ENCODE measurements at regions not wholly inside any gene's neighbourhood (a gene's known extent, or its start where the extent isn't known, plus 50 kb on each side); places are given as distances from the start of the nearest gene placed in this dataset.
"Not testable (repeated sequence)": the region's sequence is repeated elsewhere in the genome, so short reads cannot be mapped to it uniquely, and the experiment has no call there.

DNA sequence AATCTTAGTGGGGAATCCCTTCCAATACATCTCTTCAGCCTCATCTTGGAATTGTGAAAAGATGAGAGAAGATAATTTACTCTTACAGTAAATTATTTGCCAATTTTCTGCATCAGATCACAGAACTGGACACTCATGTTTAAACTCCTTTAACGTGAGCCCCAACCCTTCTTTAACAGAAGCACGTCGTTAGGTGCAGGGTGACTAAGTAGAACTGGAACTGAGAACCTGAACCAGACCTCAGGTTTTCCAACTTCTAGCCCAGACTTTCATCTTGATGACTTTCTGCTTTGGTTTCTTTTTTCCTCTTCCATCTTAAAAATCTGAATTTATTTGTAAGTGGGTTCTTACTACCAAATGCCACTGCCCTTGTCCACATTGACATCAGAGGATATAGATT lies 57.2 kb upstream of the LYZL2 start:
- Mint-ChIP-seq H3K4me3 (no peak overlapping the region), H3K4me1 (peaks cover 69% of the 10 kb centered on the region), H3K36me3 (peaks cover 6% of the 10 kb centered on the region), H3K27me3 (no peaks in the 10 kb centered on the region), H3K9me3 (ENCODE audit: low read depth) (no peaks in the 10 kb centered on the region), H3K27ac (peak overlapping the region; percentile 80)
- DNase-seq (peak; percentile 16), ATAC-seq (no peak)
- CTCF ChIA-PET: interaction anchor here (0.8 to 6.3 kb wide), 16 partner anchors 11 to 95 kb away, joined by 3 to 76 read pairs (median 7); no protein-coding TSS in a partner anchor

DNA sequence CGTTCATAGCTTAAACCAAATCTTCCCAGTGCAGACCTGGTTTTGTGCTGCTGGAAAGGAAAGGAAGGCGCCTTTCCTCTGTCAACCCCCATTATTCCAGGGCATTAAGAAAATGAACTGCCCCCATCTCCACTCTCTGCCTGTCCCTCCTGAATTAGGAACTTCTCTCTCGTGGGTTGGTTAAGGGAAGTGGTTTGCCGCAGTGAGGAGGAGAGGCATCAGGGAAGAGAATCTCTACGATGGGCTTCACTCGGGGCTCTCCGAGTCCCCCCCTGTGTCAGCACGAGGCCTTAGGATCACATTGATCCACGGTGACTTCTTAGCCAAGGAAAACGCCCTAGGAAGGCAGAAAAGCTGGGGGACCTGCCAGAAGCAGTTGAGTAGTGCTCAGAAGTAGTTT lies 53.9 kb upstream of the LYZL2 start:
- CTCF ChIA-PET: interaction anchor here (0.9 to 3.5 kb wide), 3 partner anchors 9 to 36 kb away, joined by 3 to 27 read pairs (median 8); no protein-coding TSS in a partner anchor
- Mint-ChIP-seq H3K4me1 (peaks cover 82% of the 10 kb centered on the region), H3K4me3 (no peak overlapping the region), H3K9me3 (ENCODE audit: low read depth) (peaks cover 10% of the 10 kb centered on the region), H3K27me3 (no peaks in the 10 kb centered on the region), H3K36me3 (peaks cover 32% of the 10 kb centered on the region), H3K27ac (peak overlapping the region; percentile 85)
- DNase-seq (no peak), ATAC-seq (no peak)

GRCh38 chr10:30682377-30683199 lies 53.0 kb upstream of the LYZL2 start:
- CTCF ChIA-PET: interaction anchor here (0.9 to 3.5 kb wide), 5 partner anchors 12 to 42 kb away, joined by 3 to 27 read pairs (median 6); no protein-coding TSS in a partner anchor
- Mint-ChIP-seq H3K27ac (peak overlapping the region; percentile 85), H3K36me3 (peaks cover 32% of the 10 kb centered on the region), H3K4me1 (peaks cover 76% of the 10 kb centered on the region)
- DNase-seq (peak; percentile 92), ATAC-seq (peak; percentile 93)
- H3K4me3 Mint-ChIP-seq; H3K27me3 Mint-ChIP-seq; H3K9me3 Mint-ChIP-seq (ENCODE audit: low read depth): not testable (repeated sequence)

DNA sequence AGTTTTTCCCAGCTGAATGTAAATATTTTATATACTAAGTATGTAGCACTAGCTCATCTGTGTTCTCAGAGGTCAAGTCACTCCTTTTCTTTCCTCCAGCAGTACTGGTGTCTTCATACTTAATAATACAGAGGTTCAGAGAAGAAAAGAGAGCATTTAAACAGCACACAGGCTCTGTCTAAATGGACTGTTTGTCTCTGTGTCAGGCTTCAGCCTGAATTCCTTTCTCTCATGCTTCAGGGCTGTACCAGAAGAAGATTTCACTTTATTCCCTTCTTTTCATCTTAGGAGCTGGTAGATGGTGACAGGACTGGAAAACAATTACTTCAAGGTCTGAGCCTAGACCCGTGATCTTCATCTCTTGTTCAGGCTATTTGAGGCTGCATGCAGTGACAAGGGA lies 51.4 kb upstream of the LYZL2 start:
- CTCF ChIA-PET: interaction anchor here (0.9 to 3.5 kb wide), 5 partner anchors 9 to 71 kb away, joined by 4 to 27 read pairs (median 6); no protein-coding TSS in a partner anchor
- Mint-ChIP-seq H3K27ac (no peak overlapping the region), H3K4me1 (peaks cover 60% of the 10 kb centered on the region), H3K36me3 (peaks cover 32% of the 10 kb centered on the region), H3K27me3 (no peaks in the 10 kb centered on the region), H3K4me3 (no peak overlapping the region), H3K9me3 (ENCODE audit: low read depth) (peaks cover 10% of the 10 kb centered on the region)
- no peak for ATAC-seq
- no peak for DNase-seq

Measured in activated CD8-positive, alpha-beta memory T cell treated with anti-CD3 and anti-CD28 coated beads, Interleukin-2, amount 10 ng/mL, durations not matched to agents 7 days and 5 days (primary cell).